ENCODE measurements at regions not wholly inside any gene's neighbourhood (a gene's known extent, or its start where the extent isn't known, plus 50 kb on each side); places are given as distances from the start of the nearest gene placed in this dataset.

DNA sequence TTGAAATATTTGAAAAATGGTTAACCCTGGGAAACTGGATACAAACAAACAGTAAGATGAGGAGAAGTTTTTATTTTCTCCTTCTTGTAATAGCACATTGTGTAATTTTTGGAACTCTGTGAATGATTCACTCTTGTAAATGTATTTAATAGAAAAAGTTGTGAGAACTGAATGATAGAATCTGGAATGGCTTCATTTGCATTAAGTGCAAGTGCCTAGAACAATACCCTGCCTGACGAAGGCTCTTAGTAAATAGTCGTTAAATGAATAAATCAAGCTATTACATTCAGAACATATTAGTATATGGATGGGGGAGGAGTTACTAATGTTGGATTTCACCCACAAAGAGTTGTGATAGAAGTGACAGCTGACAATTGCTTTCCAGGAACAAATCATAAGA lies 442.5 kb downstream of the EFNA5 start:
- TF ChIP-seq CTCF (IDR thresholded peaks at IDR 0.05; ENCODE audit: low read depth, low read length, missing input control): no peak
- TF ChIP-seq, protein P1, sequence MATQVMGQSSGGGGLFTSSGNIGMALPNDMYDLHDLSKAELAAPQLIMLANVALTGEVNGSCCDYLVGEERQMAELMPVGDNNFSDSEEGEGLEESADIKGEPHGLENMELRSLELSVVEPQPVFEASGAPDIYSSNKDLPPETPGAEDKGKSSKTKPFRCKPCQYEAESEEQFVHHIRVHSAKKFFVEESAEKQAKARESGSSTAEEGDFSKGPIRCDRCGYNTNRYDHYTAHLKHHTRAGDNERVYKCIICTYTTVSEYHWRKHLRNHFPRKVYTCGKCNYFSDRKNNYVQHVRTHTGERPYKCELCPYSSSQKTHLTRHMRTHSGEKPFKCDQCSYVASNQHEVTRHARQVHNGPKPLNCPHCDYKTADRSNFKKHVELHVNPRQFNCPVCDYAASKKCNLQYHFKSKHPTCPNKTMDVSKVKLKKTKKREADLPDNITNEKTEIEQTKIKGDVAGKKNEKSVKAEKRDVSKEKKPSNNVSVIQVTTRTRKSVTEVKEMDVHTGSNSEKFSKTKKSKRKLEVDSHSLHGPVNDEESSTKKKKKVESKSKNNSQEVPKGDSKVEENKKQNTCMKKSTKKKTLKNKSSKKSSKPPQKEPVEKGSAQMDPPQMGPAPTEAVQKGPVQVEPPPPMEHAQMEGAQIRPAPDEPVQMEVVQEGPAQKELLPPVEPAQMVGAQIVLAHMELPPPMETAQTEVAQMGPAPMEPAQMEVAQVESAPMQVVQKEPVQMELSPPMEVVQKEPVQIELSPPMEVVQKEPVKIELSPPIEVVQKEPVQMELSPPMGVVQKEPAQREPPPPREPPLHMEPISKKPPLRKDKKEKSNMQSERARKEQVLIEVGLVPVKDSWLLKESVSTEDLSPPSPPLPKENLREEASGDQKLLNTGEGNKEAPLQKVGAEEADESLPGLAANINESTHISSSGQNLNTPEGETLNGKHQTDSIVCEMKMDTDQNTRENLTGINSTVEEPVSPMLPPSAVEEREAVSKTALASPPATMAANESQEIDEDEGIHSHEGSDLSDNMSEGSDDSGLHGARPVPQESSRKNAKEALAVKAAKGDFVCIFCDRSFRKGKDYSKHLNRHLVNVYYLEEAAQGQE (IDR thresholded peaks at IDR 0.05): no peak
- TF ChIP-seq, protein P2, sequence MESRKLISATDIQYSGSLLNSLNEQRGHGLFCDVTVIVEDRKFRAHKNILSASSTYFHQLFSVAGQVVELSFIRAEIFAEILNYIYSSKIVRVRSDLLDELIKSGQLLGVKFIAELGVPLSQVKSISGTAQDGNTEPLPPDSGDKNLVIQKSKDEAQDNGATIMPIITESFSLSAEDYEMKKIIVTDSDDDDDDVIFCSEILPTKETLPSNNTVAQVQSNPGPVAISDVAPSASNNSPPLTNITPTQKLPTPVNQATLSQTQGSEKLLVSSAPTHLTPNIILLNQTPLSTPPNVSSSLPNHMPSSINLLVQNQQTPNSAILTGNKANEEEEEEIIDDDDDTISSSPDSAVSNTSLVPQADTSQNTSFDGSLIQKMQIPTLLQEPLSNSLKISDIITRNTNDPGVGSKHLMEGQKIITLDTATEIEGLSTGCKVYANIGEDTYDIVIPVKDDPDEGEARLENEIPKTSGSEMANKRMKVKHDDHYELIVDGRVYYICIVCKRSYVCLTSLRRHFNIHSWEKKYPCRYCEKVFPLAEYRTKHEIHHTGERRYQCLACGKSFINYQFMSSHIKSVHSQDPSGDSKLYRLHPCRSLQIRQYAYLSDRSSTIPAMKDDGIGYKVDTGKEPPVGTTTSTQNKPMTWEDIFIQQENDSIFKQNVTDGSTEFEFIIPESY (IDR thresholded peaks at IDR 0.05): no peak

Data from liver (tissue), 2 donors.